ENCODE measurements at regions not wholly inside any gene's neighbourhood (a gene's known extent, or its start where the extent isn't known, plus 50 kb on each side); places are given as distances from the start of the nearest gene placed in this dataset.

DNA sequence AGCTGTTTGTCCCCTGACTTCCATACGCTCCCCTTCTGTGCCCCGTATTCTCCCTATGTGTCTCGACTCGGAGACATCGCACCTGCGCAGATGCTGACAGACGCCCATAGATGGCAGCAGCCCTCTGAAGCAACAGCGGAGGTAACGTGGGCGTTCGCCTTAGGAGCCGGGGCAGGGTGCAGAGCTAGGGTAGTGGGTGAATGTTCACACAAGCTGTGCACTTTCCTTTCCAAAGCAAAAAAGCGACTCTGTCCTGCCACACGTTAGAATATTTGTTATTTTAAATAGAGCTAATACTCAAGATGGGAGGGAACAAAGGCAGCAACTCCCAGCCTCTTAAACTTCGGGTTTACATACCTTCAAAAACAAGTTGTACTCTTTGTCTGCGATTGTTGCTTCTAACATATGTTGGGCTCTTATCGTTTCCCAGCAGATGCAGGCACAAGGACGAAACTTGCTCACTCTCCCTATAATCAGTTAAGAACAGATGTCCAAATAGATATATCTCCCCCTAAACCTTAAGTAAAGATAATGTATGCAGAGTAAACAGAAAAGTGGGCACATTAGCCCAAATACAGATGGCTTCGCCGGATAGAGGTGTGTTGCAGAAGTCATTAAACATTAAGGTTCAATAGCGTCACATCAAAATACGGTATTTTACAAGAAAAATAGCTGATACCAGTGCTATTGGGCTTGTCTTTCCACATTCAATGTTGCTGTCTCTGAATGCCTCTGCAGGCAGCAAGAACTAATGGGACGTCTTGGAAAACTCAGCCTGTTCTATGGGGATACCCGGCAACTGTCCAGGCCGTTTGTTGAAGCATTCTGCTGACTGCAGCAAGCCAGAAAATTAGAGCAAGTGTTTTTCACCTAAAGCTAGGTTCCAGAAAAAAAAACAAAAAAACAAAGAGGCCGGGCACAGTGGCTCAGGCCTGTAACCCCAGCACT is 340.3 kb upstream of the PRKCQ start:
- DNase-seq, result peak; percentile 87 to 92 (median 90)

- no peak for DNase-seq
These were observed 339.0 kb upstream of the PRKCQ start for GRCh38 chr10:6919077-6919476.

- DNase-seq, result peak; percentile 53 to 80 (median 61)
These were observed 338.2 kb upstream of the PRKCQ start for GRCh38 chr10:6918305-6918704.

DNA sequence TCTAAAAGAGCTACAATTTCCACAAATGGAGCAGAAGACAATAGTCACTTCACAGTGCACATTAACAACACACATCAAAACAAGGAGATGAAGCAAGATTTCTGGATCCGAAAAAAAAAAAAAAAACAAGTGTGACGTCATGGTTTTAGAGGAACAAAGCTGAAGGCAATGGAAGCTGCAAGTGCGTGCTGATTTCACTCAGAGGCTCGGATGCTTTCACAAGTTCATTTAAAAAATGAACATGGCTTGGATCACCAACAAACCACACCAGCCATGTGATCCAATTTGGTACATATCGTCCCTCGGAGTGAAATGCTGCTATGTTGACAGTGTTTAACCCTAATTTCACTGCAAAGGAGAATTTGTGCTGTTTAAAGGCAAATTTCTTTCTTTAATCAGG is 337.0 kb upstream of the PRKCQ start:
- DNase-seq, result peak; percentile 64 to 83 (median 73)

DNA sequence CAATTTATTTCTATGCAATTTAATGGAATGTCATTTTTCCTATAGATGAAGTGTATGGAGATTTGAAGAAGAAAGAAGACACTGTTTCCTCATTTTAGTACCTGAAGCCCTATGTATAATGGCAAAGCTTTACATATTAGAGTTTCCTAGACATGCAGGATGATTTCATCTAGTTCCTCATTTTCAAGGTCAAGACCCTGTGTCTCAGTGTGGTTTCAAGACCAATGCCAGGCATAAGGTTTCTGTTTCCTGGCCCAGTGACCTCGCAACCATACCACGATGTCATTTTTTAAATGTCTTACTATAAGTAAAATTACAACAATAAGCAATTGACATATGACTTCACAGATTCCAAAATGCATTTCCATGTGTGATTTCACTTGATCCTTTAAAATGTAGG is 336.5 kb upstream of the PRKCQ start:
- peak; percentile 23 to 71 (median 35) for DNase-seq

GRCh38 chr10:6915307-6915706 is 335.2 kb upstream of the PRKCQ start:
- no peak for DNase-seq

DNA sequence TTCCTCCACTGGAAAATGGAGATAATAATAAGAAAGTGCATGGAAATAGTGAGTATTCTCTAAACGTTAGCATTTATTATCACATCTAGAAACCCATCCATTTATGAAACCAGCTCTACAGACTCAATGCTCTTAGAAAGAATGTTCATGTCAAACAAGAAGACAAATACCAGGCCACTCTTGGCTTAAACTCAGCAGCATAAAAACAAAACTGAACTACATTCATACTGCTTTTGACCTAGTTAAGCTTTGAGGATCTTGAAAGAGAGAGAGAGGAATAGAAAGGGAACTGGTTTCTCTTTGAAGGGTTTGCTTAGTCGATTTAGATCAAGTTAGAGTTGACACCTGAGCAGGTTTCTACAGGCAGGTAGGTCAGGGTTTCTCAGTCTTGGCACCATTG is 332.9 kb upstream of the PRKCQ start:
- no peak for DNase-seq

GRCh38 chr10:6912424-6912823 is 332.3 kb upstream of the PRKCQ start:
- DNase-seq, result no peak

- DNase-seq, result no peak
These were observed 331.9 kb upstream of the PRKCQ start for GRCh38 chr10:6912021-6912420.

DNA sequence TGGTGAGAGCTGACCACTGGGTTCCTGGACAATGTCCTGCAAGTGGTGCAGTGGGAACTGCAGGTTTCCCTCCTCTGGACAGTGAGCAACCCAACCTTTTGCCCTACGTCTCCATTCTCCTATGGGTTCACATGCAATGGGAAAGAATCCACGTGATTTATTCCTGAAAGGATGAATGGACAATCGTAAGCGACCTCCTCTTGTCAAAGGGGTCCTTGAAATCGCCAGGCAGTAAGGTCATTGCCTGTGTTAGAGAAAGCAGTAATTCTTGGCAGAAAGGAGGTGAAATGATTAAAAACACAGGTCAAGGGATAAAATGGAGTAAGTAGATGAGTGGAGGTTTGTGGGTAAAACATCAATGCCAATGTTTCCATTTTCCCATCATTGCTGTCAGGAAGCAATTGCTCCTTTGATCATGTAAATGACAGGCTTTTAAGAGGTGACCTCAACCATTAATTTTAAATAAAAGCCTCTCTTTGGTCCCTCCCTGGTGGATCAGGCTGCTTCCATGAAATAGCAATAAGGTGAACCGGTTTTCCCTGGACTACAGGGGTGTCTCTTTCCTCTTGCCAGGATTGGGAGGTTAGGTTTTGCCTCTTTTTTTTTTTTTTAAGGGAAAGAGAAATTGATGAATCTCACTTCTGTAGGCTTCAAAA is 330.0 kb upstream of the PRKCQ start:
- DNase-seq, result no peak

- no peak for DNase-seq
These were observed 327.9 kb upstream of the PRKCQ start for GRCh38 chr10:6907877-6908530.

DNA sequence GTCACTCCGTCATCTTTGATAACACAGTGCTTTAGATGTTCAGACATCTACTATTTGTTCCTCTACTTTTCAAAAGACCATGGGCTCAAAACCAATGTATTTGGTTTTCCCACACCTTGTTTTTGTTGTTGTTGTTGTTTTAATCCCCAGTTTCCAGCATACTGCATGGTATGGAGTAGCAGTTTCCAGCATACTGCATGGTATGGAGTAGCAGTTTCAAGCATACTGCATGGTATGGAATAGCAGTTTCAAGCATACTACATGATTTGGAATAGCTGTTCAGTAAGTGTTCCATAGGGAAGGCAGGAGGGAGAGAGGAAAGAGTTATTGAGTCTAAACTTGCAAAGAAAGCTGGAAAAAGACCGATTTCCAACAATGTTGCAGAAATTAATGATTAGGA is 314.3 kb upstream of the PRKCQ start:
- DNase-seq, result no peak

DNA sequence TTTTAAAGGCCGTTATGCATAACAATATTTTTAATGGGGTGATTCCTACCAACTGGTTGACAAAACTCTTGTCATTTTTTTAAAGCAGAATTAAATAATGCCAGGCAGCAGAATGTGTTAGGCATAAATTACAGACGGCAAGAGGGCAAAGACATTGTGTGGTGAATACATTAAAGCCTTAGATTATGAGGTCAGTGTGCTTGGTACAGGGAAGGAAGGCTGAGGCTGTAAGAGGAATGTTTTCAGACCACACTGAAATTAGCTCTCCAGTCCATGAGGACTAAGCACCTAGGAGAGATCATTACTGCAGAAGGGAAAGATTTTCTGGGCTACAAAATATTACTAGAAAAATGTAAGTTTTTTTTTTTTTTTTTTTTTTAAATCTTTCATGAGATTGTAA is 312.8 kb upstream of the PRKCQ start:
- DNase-seq, result no peak

GRCh38 chr10:6891924-6892323 is 311.8 kb upstream of the PRKCQ start:
- DNase-seq, result no peak

GRCh38 chr10:6889718-6890117 is 309.6 kb upstream of the PRKCQ start:
- DNase-seq, result no peak

GRCh38 chr10:6888434-6888833 is 308.4 kb upstream of the PRKCQ start:
- DNase-seq, result no peak

DNA sequence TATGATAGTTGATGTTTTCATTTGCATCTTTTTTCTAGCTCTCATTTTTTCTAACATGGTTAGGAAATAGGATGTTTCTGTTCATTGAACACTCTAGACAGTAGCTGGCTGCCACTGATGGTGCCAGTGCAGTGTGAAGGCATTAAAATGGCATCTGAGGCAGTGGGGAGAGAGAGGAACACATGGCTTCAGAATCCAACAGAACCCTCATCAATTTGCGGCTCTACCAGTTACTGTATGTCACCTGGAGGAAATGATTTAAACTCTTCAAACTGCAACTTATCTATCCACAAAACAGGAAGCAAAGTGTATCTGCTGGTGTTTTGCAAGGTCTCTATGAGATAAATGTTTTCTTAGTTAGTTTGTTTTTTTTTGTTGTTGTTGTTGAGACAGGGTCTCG is 305.2 kb upstream of the PRKCQ start:
- DNase-seq, result no peak

- DNase-seq, result no peak
These were observed 301.9 kb upstream of the PRKCQ start for GRCh38 chr10:6881987-6882386.

GRCh38 chr10:6877722-6878392 is 297.8 kb upstream of the PRKCQ start:
- DNase-seq, result no peak

- DNase-seq, result no peak
These were observed 297.3 kb upstream of the PRKCQ start for GRCh38 chr10:6877336-6877721.

GRCh38 chr10:6875269-6875865 is 295.3 kb upstream of the PRKCQ start:
- peak; percentile 41 to 53 (median 49) for DNase-seq

DNA sequence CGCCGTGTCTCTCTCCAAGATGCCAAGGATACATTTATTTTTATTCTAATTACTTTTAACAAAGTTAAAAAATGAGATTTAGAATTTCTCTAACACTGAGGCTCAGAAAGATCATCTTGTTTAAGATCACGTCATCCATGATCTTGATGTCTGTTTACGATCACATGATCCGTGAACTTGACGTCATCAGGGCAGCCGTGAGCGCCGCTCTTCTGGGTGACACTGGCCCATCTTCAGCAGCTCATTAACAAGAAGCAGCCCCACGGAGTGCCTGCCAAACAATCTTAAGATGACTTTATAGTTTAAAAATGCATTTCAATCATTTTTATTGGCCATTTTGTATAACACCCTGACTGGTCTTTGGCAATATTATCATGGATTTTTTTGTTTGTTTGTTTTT is 291.1 kb upstream of the PRKCQ start:
- DNase-seq, result no peak
